Trophoblast cell (in vitro differentiated cells and primary cell): ENCODE measurements at regions not wholly inside any gene's neighbourhood (a gene's known extent, or its start where the extent isn't known, plus 50 kb on each side); places are given as distances from the start of the nearest gene placed in this dataset.

Experiments used
- DNase-seq, 2 donors: peaks; one replicate each; pipeline ENCODE4 v3.0.0-alpha.2; 2016
- H2AFZ ChIP-seq: 2 replicates; pipeline ENCODE4 v1.6.1; 2013; ENCODE audit warnings: low read length, moderate library complexity, mild to moderate bottlenecking; ENCODE audit not compliant: insufficient read depth, poor library complexity
- H2AK5ac ChIP-seq: 2 replicates; pipeline ENCODE4 v1.6.1; 2013; ENCODE audit warnings: mild to moderate bottlenecking, low read length
- H2BK120ac ChIP-seq: 2 replicates; pipeline ENCODE4 v1.6.1; 2013; ENCODE audit warnings: low read length, mild to moderate bottlenecking, moderate library complexity; ENCODE audit not compliant: insufficient read depth, poor library complexity
- H2BK12ac ChIP-seq: 2 replicates; pipeline ENCODE4 v1.6.1; 2013; ENCODE audit warnings: mild to moderate bottlenecking, low read length, moderate library complexity
- H2BK5ac ChIP-seq: 2 replicates; pipeline ENCODE4 v1.6.1; 2013; ENCODE audit warnings: low read length, low read depth, moderate library complexity, mild to moderate bottlenecking; ENCODE audit not compliant: poor library complexity
- H3K14ac ChIP-seq: 2 replicates; pipeline ENCODE4 v1.6.1; 2013; ENCODE audit warnings: mild to moderate bottlenecking, low read length
- H3K18ac ChIP-seq: 2 replicates; pipeline ENCODE4 v1.6.1; 2013; ENCODE audit warnings: mild to moderate bottlenecking, low read length
- H3K23ac ChIP-seq: 2 replicates; pipeline ENCODE4 v1.6.1; 2013; ENCODE audit warnings: low read length
- H3K27ac ChIP-seq: 2 replicates; pipeline ENCODE4 v1.5.1; 2013; ENCODE audit warnings: low read depth, mild to moderate bottlenecking, inconsistent platforms, low read length, moderate library complexity
- H3K27me3 ChIP-seq: 2 replicates; pipeline ENCODE4 v1.6.1; 2013; ENCODE audit warnings: inconsistent platforms, mild to moderate bottlenecking, low read length, moderate library complexity; ENCODE audit not compliant: insufficient read depth
- H3K36me3 ChIP-seq, 2 experiments: 1 replicate in 1 of 2; 2 replicates in 1 of 2; pipeline ENCODE4 v1.6.1; 2013; ENCODE audit warnings: low read length in 2 of 2, mild to moderate bottlenecking in 2 of 2, moderate library complexity in 1 of 2; ENCODE audit not compliant: insufficient read depth in 2 of 2, control insufficient read depth in 1 of 2
- H3K4ac ChIP-seq: 2 replicates; pipeline ENCODE4 v1.6.1; 2013; ENCODE audit warnings: low read depth, mild to moderate bottlenecking, low read length, moderate library complexity
- H3K4me1 ChIP-seq, 2 experiments: 1 replicate in 1 of 2; 2 replicates in 1 of 2; pipeline ENCODE4 v1.6.1; 2013; ENCODE audit warnings: low read length in 2 of 2, mild to moderate bottlenecking in 2 of 2, moderate library complexity in 1 of 2; ENCODE audit not compliant: insufficient read depth in 2 of 2, control insufficient read depth in 1 of 2
- H3K4me2 ChIP-seq: 2 replicates; pipeline ENCODE4 v1.6.1; 2013; ENCODE audit warnings: inconsistent platforms, mild to moderate bottlenecking, low read length, moderate library complexity
- H3K4me3 ChIP-seq: 2 replicates; pipeline ENCODE4 v1.5.1; 2013; ENCODE audit warnings: mild to moderate bottlenecking, low read depth, low read length, inconsistent platforms
- H3K79me1 ChIP-seq: one replicate; pipeline ENCODE4 v1.6.1; 2013; ENCODE audit warnings: low read length
- H3K79me2 ChIP-seq: 2 replicates; pipeline ENCODE4 v1.6.1; 2013; ENCODE audit warnings: low read length, mild to moderate bottlenecking; ENCODE audit not compliant: control insufficient read depth, insufficient read depth, poor library complexity
- H3K9ac ChIP-seq: 2 replicates; pipeline ENCODE4 v1.6.1; 2013; ENCODE audit warnings: mild to moderate bottlenecking, low read length
- H3K9me3 ChIP-seq: 2 replicates; pipeline ENCODE4 v1.6.1; 2013; ENCODE audit warnings: low read depth, mild to moderate bottlenecking, control low read depth, inconsistent platforms, low read length; ENCODE audit not compliant: insufficient read depth
- H4K12ac ChIP-seq: 2 replicates; pipeline ENCODE4 v1.6.1; 2013; ENCODE audit warnings: low read depth, mild to moderate bottlenecking, low read length, moderate library complexity
- H4K8ac ChIP-seq: 2 replicates; pipeline ENCODE4 v1.6.1; 2013; ENCODE audit warnings: low read depth, mild to moderate bottlenecking, low read length, moderate library complexity
- H4K91ac ChIP-seq: one replicate; pipeline ENCODE4 v1.6.1; 2013; ENCODE audit warnings: low read depth, mild to moderate bottlenecking, low read length, moderate library complexity
- WGBS: extraction: QIAGEN DNeasy Blood & Tissue Kit; methylation state at CpG from one replicate; pipeline ENCODE4 v1.1.7; 2013; ENCODE audit warnings: missing lambda C conversion rate; ENCODE audit not compliant: insufficient read length, insufficient coverage; ENCODE audit errors: extremely low coverage; 5-methylcytosine and 5-hydroxymethylcytosine counted together

- Histone ChIP-seq H2AFZ (no peak overlapping the region), H2BK120ac (no peak overlapping the region)
- 100% methylated on average over 1 of the region's 1 CpG for WGBS
Measured at GRCh38 chr2:173697929-173698328, 267.2 kb downstream of the SP3 start.

GRCh38 chr2:173705656-173706055 is 259.5 kb downstream of the SP3 start:
- WGBS: no CpG with 5 or more reads among the region's 4 CpGs
- H3K14ac ChIP-seq: no peak overlapping the region

More at GRCh38 chr2:173697929-173698328, 267.2 kb downstream of the SP3 start:
- Histone ChIP-seq H3K4me3 (no peak overlapping the region), H3K14ac (no peak overlapping the region), H2BK5ac (no peak overlapping the region), H3K9me3 (no peaks in the 10 kb centered on the region), H3K9ac (no peak overlapping the region), H2AK5ac (no peak overlapping the region), H3K23ac (no peak overlapping the region), H4K8ac (no peak overlapping the region), H4K91ac (no peak overlapping the region), H3K4ac (no peak overlapping the region), H3K27ac (no peak overlapping the region), H2BK12ac (no peak overlapping the region), H3K18ac (no peak overlapping the region), H3K79me2 (no peaks in the 10 kb centered on the region), H3K36me3 (no peaks in the 10 kb centered on the region), H4K12ac (no peak overlapping the region), H3K4me1 (no peaks in the 10 kb centered on the region), H3K79me1 (no peaks in the 10 kb centered on the region), H3K27me3 (no peaks in the 10 kb centered on the region), H3K4me2 (no peak overlapping the region)
- no peak for DNase-seq

GRCh38 chr2:173706936-173707335 is 258.2 kb downstream of the SP3 start:
- Histone ChIP-seq H3K9me3 (no peaks in the 10 kb centered on the region), H3K4me2 (no peak overlapping the region), H3K79me1 (no peaks in the 10 kb centered on the region), H3K4ac (no peak overlapping the region), H3K14ac (no peak overlapping the region), H2AFZ (no peak overlapping the region), H3K36me3 (no peaks in the 10 kb centered on the region), H3K27ac (no peak overlapping the region), H2BK120ac (no peak overlapping the region), H3K9ac (no peak overlapping the region), H2AK5ac (no peak overlapping the region), H3K4me1 (no peaks in the 10 kb centered on the region), H4K91ac (no peak overlapping the region), H3K27me3 (no peaks in the 10 kb centered on the region), H4K8ac (no peak overlapping the region), H4K12ac (no peak overlapping the region), H3K4me3 (no peak overlapping the region), H2BK12ac (no peak overlapping the region), H3K79me2 (no peaks in the 10 kb centered on the region), H3K23ac (no peak overlapping the region), H2BK5ac (no peak overlapping the region), H3K18ac (no peak overlapping the region)
- no CpG with 5 or more reads among the region's 4 CpGs for WGBS
- DNase-seq: peak; percentile 17 to 70

More at GRCh38 chr2:173705656-173706055, 259.5 kb downstream of the SP3 start:
- no peak overlapping the region for H3K4me3 ChIP-seq
- no peak overlapping the region for H3K4me2 ChIP-seq
- H3K18ac ChIP-seq: no peak overlapping the region
- no peaks in the 10 kb centered on the region for H3K4me1 ChIP-seq
- H4K91ac ChIP-seq: no peak overlapping the region
- H2AK5ac ChIP-seq: no peak overlapping the region
- H3K79me2 ChIP-seq: no peaks in the 10 kb centered on the region
- no peaks in the 10 kb centered on the region for H3K9me3 ChIP-seq
- no peak overlapping the region for H2BK12ac ChIP-seq
- H3K4ac ChIP-seq: no peak overlapping the region
- no peaks in the 10 kb centered on the region for H3K36me3 ChIP-seq
- no peak overlapping the region for H4K8ac ChIP-seq
- H2BK120ac ChIP-seq: no peak overlapping the region
- H3K27ac ChIP-seq: no peak overlapping the region
- H3K9ac ChIP-seq: no peak overlapping the region
- no peak overlapping the region for H2AFZ ChIP-seq
- no peak overlapping the region for H2BK5ac ChIP-seq
- H3K79me1 ChIP-seq: no peaks in the 10 kb centered on the region
- H3K23ac ChIP-seq: no peak overlapping the region
- DNase-seq: no peak
- H3K27me3 ChIP-seq: no peaks in the 10 kb centered on the region
- H4K12ac ChIP-seq: no peak overlapping the region

- no peak overlapping the region for H2BK12ac ChIP-seq
- H3K4ac ChIP-seq: no peak overlapping the region
- H3K79me1 ChIP-seq: no peaks in the 10 kb centered on the region
- H3K4me1 ChIP-seq: no peaks in the 10 kb centered on the region
- H3K4me2 ChIP-seq: no peak overlapping the region
- H3K9ac ChIP-seq: no peak overlapping the region
- H4K12ac ChIP-seq: no peak overlapping the region
- no peaks in the 10 kb centered on the region for H3K79me2 ChIP-seq
- H2BK5ac ChIP-seq: no peak overlapping the region
- H3K27ac ChIP-seq: no peak overlapping the region
- no peak overlapping the region for H3K14ac ChIP-seq
- no peak overlapping the region for H2AFZ ChIP-seq
- H4K8ac ChIP-seq: no peak overlapping the region
- no peaks in the 10 kb centered on the region for H3K9me3 ChIP-seq
- WGBS: no CpG with 5 or more reads among the region's 5 CpGs
- H3K36me3 ChIP-seq: no peaks in the 10 kb centered on the region
- H3K4me3 ChIP-seq: no peak overlapping the region
- no peak overlapping the region for H3K18ac ChIP-seq
- no peak overlapping the region for H2BK120ac ChIP-seq
- DNase-seq: no peak
- no peak overlapping the region for H2AK5ac ChIP-seq
- no peak overlapping the region for H3K23ac ChIP-seq
- H4K91ac ChIP-seq: no peak overlapping the region
- no peaks in the 10 kb centered on the region for H3K27me3 ChIP-seq
Measured at GRCh38 chr2:173708806-173709205, 256.4 kb downstream of the SP3 start.
